Activated CD4-positive, alpha-beta T cell treated with anti-CD3 and anti-CD28 coated beads, Interleukin-2, amount 50 U/mL, for 24 hours (primary cell): ENCODE measurements at regions not wholly inside any gene's neighbourhood (a gene's known extent, or its start where the extent isn't known, plus 50 kb on each side); places are given as distances from the start of the nearest gene placed in this dataset.
A peak's percentile ranks its signal among the peaks of the same experiment; 100 is the strongest.
"Not testable (repeated sequence)": the region's sequence is repeated elsewhere in the genome, so short reads cannot be mapped to it uniquely, and the experiment has no call there.

Experiments used
- DNase-seq, 2 donors: peaks; one replicate each; pipeline ENCODE4 v3.0.0-alpha.2; 2020; ENCODE audit warnings: low read depth in 1 of 2, low spot score in 1 of 2

- DNase-seq = no peak
Observed at GRCh38 chr11:86148345-86148747, 79.5 kb upstream of the PICALM start.

GRCh38 chr11:86147004-86147403 is 78.1 kb upstream of the PICALM start:
- DNase-seq = no peak

- no peak for DNase-seq
Observed at GRCh38 chr11:86145439-86146156, 76.7 kb upstream of the PICALM start.

- DNase-seq = no peak
Observed at GRCh38 chr11:86144846-86145245, 76.0 kb upstream of the PICALM start.

- DNase-seq = not testable (repeated sequence)
Observed at GRCh38 chr11:86144087-86144486, 75.2 kb upstream of the PICALM start.

GRCh38 chr11:86143087-86144030 is 74.5 kb upstream of the PICALM start:
- no peak for DNase-seq

GRCh38 chr11:86142170-86142569 is 73.3 kb upstream of the PICALM start:
- no peak for DNase-seq

- no peak for DNase-seq
Observed at GRCh38 chr11:86141727-86142126, 72.8 kb upstream of the PICALM start.

GRCh38 chr11:86140334-86140990 is 71.6 kb upstream of the PICALM start:
- no peak for DNase-seq

GRCh38 chr11:86138958-86139357 is 70.1 kb upstream of the PICALM start:
- DNase-seq = peak in 1 of 2 donors; percentile 17

GRCh38 chr11:86136538-86136937 is 67.7 kb upstream of the PICALM start:
- DNase-seq = no peak

GRCh38 chr11:86135319-86135714 is 66.4 kb upstream of the PICALM start:
- DNase-seq = no peak

GRCh38 chr11:86134580-86135318 is 65.9 kb upstream of the PICALM start:
- DNase-seq = no peak

- DNase-seq = no peak
Observed at GRCh38 chr11:86132667-86133249, 63.9 kb upstream of the PICALM start.

- no peak for DNase-seq
Observed at GRCh38 chr11:86129740-86130540, 61.1 kb upstream of the PICALM start.

- no peak for DNase-seq
Observed at GRCh38 chr11:86128914-86129313, 60.0 kb upstream of the PICALM start.

- DNase-seq = no peak
Observed at GRCh38 chr11:86126862-86127261, 58.0 kb upstream of the PICALM start.

GRCh38 chr11:86124251-86125233 is 55.7 kb upstream of the PICALM start:
- DNase-seq = no peak

GRCh38 chr11:86122773-86123172 is 53.9 kb upstream of the PICALM start:
- DNase-seq = no peak
